H9 (cell line): ENCODE measurements at regions not wholly inside any gene's neighbourhood (a gene's known extent, or its start where the extent isn't known, plus 50 kb on each side); places are given as distances from the start of the nearest gene placed in this dataset.

ENCODE experiments used
- DNase-seq: peaks from one replicate; pipeline ENCODE4 v3.0.0-alpha.2; 2017
- H2AFZ ChIP-seq: one replicate; pipeline ENCODE4 v1.6.1; 2013; ENCODE audit warnings: mild to moderate bottlenecking, low read length, control low read depth, moderate library complexity
- H2AK5ac ChIP-seq: 2 replicates; pipeline ENCODE4 v1.6.1; 2013; ENCODE audit warnings: low read length, control low read depth, mixed read lengths; ENCODE audit not compliant: insufficient read length
- H2BK120ac ChIP-seq: one replicate; pipeline ENCODE4 v1.6.1; 2013; ENCODE audit warnings: low read depth, mild to moderate bottlenecking, low read length, control low read depth, inconsistent platforms; ENCODE audit not compliant: poor library complexity, severe bottlenecking
- H2BK12ac ChIP-seq: 2 replicates; pipeline ENCODE4 v1.6.1; 2013; ENCODE audit warnings: low read length, control low read depth, mixed read lengths, low read depth; ENCODE audit not compliant: insufficient read length
- H2BK15ac ChIP-seq: 2 replicates; pipeline ENCODE4 v1.6.1; 2013; ENCODE audit warnings: low read depth, low read length, control low read depth
- H2BK20ac ChIP-seq: one replicate; pipeline ENCODE4 v1.6.1; 2013; ENCODE audit warnings: low read depth, mild to moderate bottlenecking, low read length, control low read depth, inconsistent platforms; ENCODE audit not compliant: poor library complexity, severe bottlenecking
- H2BK5ac ChIP-seq: 2 replicates; pipeline ENCODE4 v1.6.1; 2013; ENCODE audit warnings: low read length, control low read depth, mixed read lengths; ENCODE audit not compliant: insufficient read length
- H3K14ac ChIP-seq: 2 replicates; pipeline ENCODE4 v1.6.1; 2013; ENCODE audit warnings: low read length, control low read depth; ENCODE audit not compliant: insufficient read depth
- H3K18ac ChIP-seq: 2 replicates; pipeline ENCODE4 v1.6.1; 2013; ENCODE audit warnings: low read depth, mild to moderate bottlenecking, mixed read lengths, low read length, control low read depth; ENCODE audit not compliant: insufficient read length
- H3K23ac ChIP-seq: 2 replicates; pipeline ENCODE4 v1.6.1; 2013; ENCODE audit warnings: low read length, control low read depth, mixed read lengths, low read depth; ENCODE audit not compliant: insufficient read length
- H3K23me2 ChIP-seq: 2 replicates; pipeline ENCODE4 v1.6.1; 2013; ENCODE audit warnings: low read depth, mild to moderate bottlenecking, mixed read lengths, low read length, control low read depth; ENCODE audit not compliant: insufficient read length, poor library complexity, severe bottlenecking
- H3K27ac ChIP-seq: 2 replicates; pipeline ENCODE4 v1.5.1; 2013; ENCODE audit warnings: low read length, control low read depth, mixed read lengths, low read depth; ENCODE audit not compliant: insufficient read length
- H3K27me3 ChIP-seq: 2 replicates; pipeline ENCODE4 v1.6.1; 2013; ENCODE audit warnings: low read length, control low read depth, inconsistent platforms; ENCODE audit not compliant: insufficient read depth
- H3K4ac ChIP-seq: 2 replicates; pipeline ENCODE4 v1.6.1; 2013; ENCODE audit warnings: low read depth, mild to moderate bottlenecking, control low read depth, inconsistent platforms, low read length, moderate library complexity
- H3K4me1 ChIP-seq: 2 replicates; pipeline ENCODE4 v1.6.1; 2013; ENCODE audit warnings: low read length, control low read depth, inconsistent platforms; ENCODE audit not compliant: insufficient read depth
- H3K4me2 ChIP-seq: 2 replicates; pipeline ENCODE4 v1.6.1; 2013; ENCODE audit warnings: low read length, control low read depth, mixed read lengths; ENCODE audit not compliant: insufficient read length, insufficient read depth
- H3K56ac ChIP-seq: 2 replicates; pipeline ENCODE4 v1.6.1; 2013; ENCODE audit warnings: low read depth, mild to moderate bottlenecking, mixed read lengths, low read length, control low read depth; ENCODE audit not compliant: insufficient read length
- H3K79me1 ChIP-seq: 2 replicates; pipeline ENCODE4 v1.6.1; 2013; ENCODE audit warnings: low read depth, mild to moderate bottlenecking, moderate library complexity, low read length, control low read depth, inconsistent platforms; ENCODE audit not compliant: insufficient read depth, poor library complexity, severe bottlenecking
- H3K79me2 ChIP-seq: 2 replicates; pipeline ENCODE4 v1.6.1; 2013; ENCODE audit warnings: low read length, control low read depth, inconsistent platforms; ENCODE audit not compliant: insufficient read depth
- H3K9ac ChIP-seq: 2 replicates; pipeline ENCODE4 v1.6.1; 2013; ENCODE audit warnings: low read length, control low read depth, mixed read lengths; ENCODE audit not compliant: insufficient read length; ENCODE audit errors: extremely low read depth
- H3K9me3 ChIP-seq: one replicate; pipeline ENCODE4 v1.6.1; 2013; ENCODE audit warnings: low read depth, low read length, inconsistent platforms; ENCODE audit not compliant: control insufficient read depth
- H3T11ph ChIP-seq: one replicate; pipeline ENCODE4 v1.6.1; 2013; ENCODE audit warnings: mild to moderate bottlenecking, low read length, control low read depth, inconsistent platforms
- H4K20me1 ChIP-seq: one replicate; pipeline ENCODE4 v1.6.1; 2013; ENCODE audit not compliant: control insufficient read depth, insufficient read length, insufficient read depth
- H4K5ac ChIP-seq: 2 replicates; pipeline ENCODE4 v1.6.1; 2013; ENCODE audit warnings: low read depth, mild to moderate bottlenecking, mixed read lengths, low read length, control low read depth; ENCODE audit not compliant: insufficient read length
- H4K8ac ChIP-seq: replicated peaks from 2 replicates; pipeline ENCODE4 v1.6.1; 2013; ENCODE audit warnings: low read length, control low read depth, mixed read lengths, low read depth; ENCODE audit not compliant: insufficient read length
- H4K91ac ChIP-seq: 2 replicates; pipeline ENCODE4 v1.6.1; 2013; ENCODE audit warnings: low read depth, mild to moderate bottlenecking, moderate library complexity, mixed read lengths, low read length, control low read depth; ENCODE audit not compliant: insufficient read length
- H3K27ac Mint-ChIP-seq, 3 experiments: 2 replicates in 2 of 3; 3 replicates in 1 of 3; pipeline ENCODE4 v1.8.0; 2020 to 2021; ENCODE audit warnings: mixed read lengths in 3 of 3, mild to moderate bottlenecking in 1 of 3, moderate library complexity in 1 of 3
- H3K27me3 Mint-ChIP-seq: 2 replicates; pipeline ENCODE4 v1.8.0; 2021; ENCODE audit warnings: low read depth, mild to moderate bottlenecking, moderate library complexity, mixed read lengths
- H3K36me3 Mint-ChIP-seq, 3 experiments: 2 replicates in 2 of 3; 3 replicates in 1 of 3; pipeline ENCODE4 v1.8.0; 2020 to 2021; ENCODE audit warnings: low read depth in 3 of 3, mixed read lengths in 3 of 3; ENCODE audit not compliant: insufficient read depth in 1 of 3
- H3K4me1 Mint-ChIP-seq, 2 experiments: 2 replicates each; pipeline ENCODE4 v1.8.0; 2020; ENCODE audit warnings: mixed read lengths in 2 of 2
- H3K4me3 Mint-ChIP-seq, 2 experiments: 2 replicates in 1 of 2; 3 replicates in 1 of 2; pipeline ENCODE4 v1.8.0; 2020 to 2021; ENCODE audit warnings: mild to moderate bottlenecking in 2 of 2, mixed read lengths in 2 of 2, moderate library complexity in 1 of 2
- H3K9me3 Mint-ChIP-seq, 2 experiments: 2 replicates in 1 of 2; 3 replicates in 1 of 2; pipeline ENCODE4 v1.8.0; 2020; ENCODE audit warnings: mild to moderate bottlenecking in 2 of 2, mixed read lengths in 2 of 2, moderate library complexity in 1 of 2
- CTCF ChIP-seq: fragments of 200-600 bp; sonication (generic); conservative IDR thresholded peaks from 3 replicates; pipeline ENCODE4 v1.8.0; 2021; ENCODE audit warnings: antibody characterized with exemption, mild to moderate bottlenecking
- WGBS: extraction: QIAGEN DNeasy Blood & Tissue Kit; methylation state at CpG from one replicate; pipeline ENCODE4 v1.1.7; 2013; ENCODE audit warnings: missing lambda C conversion rate, low lambda C conversion rate, mixed read lengths; ENCODE audit not compliant: insufficient read length; ENCODE audit errors: extremely low coverage; 5-methylcytosine and 5-hydroxymethylcytosine counted together

GRCh38 chr16:82414476-82414875 lies 212.3 kb upstream of the CDH13 start:
- no peaks in the 10 kb centered on the region for H3K4me1 ChIP-seq
- no peaks in the 10 kb centered on the region for H3K9me3 ChIP-seq
- H3K79me2 ChIP-seq, result no peaks in the 10 kb centered on the region
- no peaks in the 10 kb centered on the region for H3K27me3 ChIP-seq
- no peak overlapping the region; a peak in 1 of 7 replicates for H3K27ac Mint-ChIP-seq
- H3K4me3 Mint-ChIP-seq, result no peak overlapping the region
- no peak for TF ChIP-seq CTCF
- H2BK120ac ChIP-seq, result no peak overlapping the region
- H3K56ac ChIP-seq, result no peak overlapping the region
- H2BK5ac ChIP-seq, result no peak overlapping the region
- no peak overlapping the region for H4K91ac ChIP-seq
- no peak overlapping the region for H2BK20ac ChIP-seq
- no peak overlapping the region for H3K14ac ChIP-seq
- no peaks in the 10 kb centered on the region for H3K9me3 Mint-ChIP-seq
- H3K79me1 ChIP-seq, result no peaks in the 10 kb centered on the region
- H4K8ac ChIP-seq, result no peak overlapping the region
- no peaks in the 10 kb centered on the region for H3K36me3 Mint-ChIP-seq
- H2BK12ac ChIP-seq, result no peak overlapping the region
- no peaks in the 10 kb centered on the region for H4K20me1 ChIP-seq
- no peak overlapping the region for H2AFZ ChIP-seq
- H3K23ac ChIP-seq, result no peak overlapping the region
- H3K23me2 ChIP-seq, result no peaks in the 10 kb centered on the region
- no peak overlapping the region for H3K18ac ChIP-seq
- H3K9ac ChIP-seq, result no peak overlapping the region
- H3K27me3 Mint-ChIP-seq, result peaks cover 12% of the 10 kb centered on the region
- H3K4me1 Mint-ChIP-seq, result no peaks in the 10 kb centered on the region
- no peak overlapping the region for H3K4me2 ChIP-seq
- no peak overlapping the region for H2AK5ac ChIP-seq
- H3T11ph ChIP-seq, result no peak overlapping the region
- H4K5ac ChIP-seq, result no peak overlapping the region
- no peak overlapping the region for H3K27ac ChIP-seq
- H3K4ac ChIP-seq, result no peak overlapping the region
- no CpG with 5 or more reads among the region's 3 CpGs for WGBS
- no peak overlapping the region for H2BK15ac ChIP-seq
- no peak for DNase-seq
